ENCODE measurements at regions not wholly inside any gene's neighbourhood (a gene's known extent, or its start where the extent isn't known, plus 50 kb on each side); places are given as distances from the start of the nearest gene placed in this dataset.

DNA sequence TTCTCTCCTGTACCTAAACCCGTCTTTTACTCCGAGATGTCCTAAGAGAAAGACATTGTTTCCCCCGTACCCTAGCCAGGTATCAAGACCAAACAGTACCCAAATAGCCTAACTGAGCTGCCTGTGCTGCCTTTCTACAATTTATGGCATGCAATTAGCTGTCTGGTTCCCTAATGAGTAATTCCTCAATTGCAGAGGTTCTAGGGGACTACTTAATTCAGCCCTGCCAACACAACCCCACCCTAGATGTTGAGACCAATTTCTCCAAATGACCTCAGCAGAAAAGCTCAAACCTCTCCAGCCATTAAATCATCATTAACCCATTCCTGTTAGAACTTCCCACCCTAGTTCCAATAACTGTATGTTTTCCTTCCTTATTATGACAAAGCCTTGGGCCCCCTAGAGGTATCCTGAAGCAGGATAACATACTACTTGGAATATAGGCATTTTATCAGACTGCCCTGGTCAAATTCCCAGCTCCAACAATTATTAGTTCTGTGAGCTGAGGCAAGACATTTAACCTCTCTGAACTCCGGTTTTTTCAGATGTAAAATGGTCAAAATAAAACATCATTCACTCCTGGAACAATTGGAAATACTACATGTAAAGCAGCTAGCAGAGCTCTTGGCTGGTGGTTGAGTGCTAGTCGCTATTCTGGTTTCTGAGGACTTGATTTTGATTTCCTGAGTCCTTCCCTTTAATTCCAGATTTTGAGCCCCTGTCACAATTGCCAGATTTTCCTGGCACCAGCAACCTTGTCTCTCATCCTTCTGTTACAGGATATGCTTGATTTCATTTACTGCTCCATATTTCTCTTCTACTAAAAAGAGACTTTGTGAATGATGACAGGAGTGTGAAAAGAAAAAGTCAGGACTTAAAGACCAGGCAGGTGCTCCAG, 244.6 kb upstream of the TENM3 start:
- TF ChIP-seq CTCF (IDR thresholded peaks at IDR 0.05), result no peak
- Histone ChIP-seq H2AFZ (ENCODE audit: insufficient read depth, low read depth, low read length, poor library complexity, severe bottlenecking) (no peak overlapping the region), H3K27me3 (ENCODE audit: control insufficient read depth in 2 of 2, insufficient read depth in 2 of 2, low read length in 2 of 2) (no peaks in the 10 kb centered on the region), H3K4me1 (ENCODE audit: control insufficient read depth in 1 of 2, insufficient read depth in 2 of 2, low read length in 2 of 2) (no peaks in the 10 kb centered on the region), H3K27ac (ENCODE audit: low read depth in 1 of 2, low read length in 2 of 2) (no peak overlapping the region), H4K20me1 (ENCODE audit: insufficient read depth, low read length) (no peaks in the 10 kb centered on the region), H3K4me3 (replicated peaks in 1 of 3; ENCODE audit: low read depth in 2 of 3, low read length in 3 of 3) (no peak overlapping the region), H3K36me3 (replicated peaks in 1 of 2; ENCODE audit: control insufficient read depth in 1 of 2, insufficient read depth in 2 of 2, low read length in 2 of 2) (no peaks in the 10 kb centered on the region), H3K9ac (ENCODE audit: insufficient read depth, low read length, poor library complexity, severe bottlenecking) (no peak overlapping the region), H3K4me2 (replicated peaks; ENCODE audit: extremely low read depth, low read length, poor library complexity, severe bottlenecking) (no peak overlapping the region), H3K9me3 (replicated peaks in 1 of 2; ENCODE audit: control insufficient read depth in 1 of 2, insufficient read depth in 1 of 2, low read length in 2 of 2) (no peaks in the 10 kb centered on the region), H3K79me2 (ENCODE audit: insufficient read depth, low read length) (no peaks in the 10 kb centered on the region)
- Mint-ChIP-seq H3K9me3 (peaks cover 0 to 4% (median 0%) of the 10 kb centered on the region in 7 donors), H3K27me3 (ENCODE audit: low read depth in 3 of 3) (no peaks in the 10 kb centered on the region), H3K36me3 (no peaks in the 10 kb centered on the region), H3K4me3 (no peak overlapping the region), H3K4me1 (no peaks in the 10 kb centered on the region), H3K27ac (no peak overlapping the region)
- intact Hi-C loops (cut with micrococcal nuclease), result no loop called here
- 64% methylated on average over 4 of the region's 5 CpGs for WGBS (ENCODE audit: insufficient coverage)
- DNase-seq, result no peak

GRCh38 chr4:182000077-182000476, 243.1 kb upstream of the TENM3 start:
- Histone ChIP-seq H3K36me3 (replicated peaks in 1 of 2; ENCODE audit: control insufficient read depth in 1 of 2, insufficient read depth in 2 of 2, low read length in 2 of 2) (no peaks in the 10 kb centered on the region), H3K9ac (ENCODE audit: insufficient read depth, low read length, poor library complexity, severe bottlenecking) (no peak overlapping the region), H4K20me1 (ENCODE audit: insufficient read depth, low read length) (no peaks in the 10 kb centered on the region), H3K79me2 (ENCODE audit: insufficient read depth, low read length) (no peaks in the 10 kb centered on the region), H3K27ac (ENCODE audit: low read depth in 1 of 2, low read length in 2 of 2) (no peak overlapping the region), H3K9me3 (replicated peaks in 1 of 2; ENCODE audit: control insufficient read depth in 1 of 2, insufficient read depth in 1 of 2, low read length in 2 of 2) (no peaks in the 10 kb centered on the region), H3K4me2 (replicated peaks; ENCODE audit: extremely low read depth, low read length, poor library complexity, severe bottlenecking) (no peak overlapping the region), H3K27me3 (ENCODE audit: control insufficient read depth in 2 of 2, insufficient read depth in 2 of 2, low read length in 2 of 2) (no peaks in the 10 kb centered on the region), H3K4me1 (ENCODE audit: control insufficient read depth in 1 of 2, insufficient read depth in 2 of 2, low read length in 2 of 2) (no peaks in the 10 kb centered on the region), H2AFZ (ENCODE audit: insufficient read depth, low read depth, low read length, poor library complexity, severe bottlenecking) (no peak overlapping the region), H3K4me3 (replicated peaks in 1 of 3; ENCODE audit: low read depth in 2 of 3, low read length in 3 of 3) (no peak overlapping the region)
- H3K27me3 Mint-ChIP-seq (ENCODE audit: low read depth in 3 of 3), result peaks cover 0 to 1% (median 0%) of the 10 kb centered on the region in 3 donors
- no peaks in the 10 kb centered on the region for H3K36me3 Mint-ChIP-seq
- no peaks in the 10 kb centered on the region for H3K4me1 Mint-ChIP-seq
- no CpG with 5 or more reads among the region's 6 CpGs for WGBS (ENCODE audit: insufficient coverage)
- H3K27ac Mint-ChIP-seq, result no peak overlapping the region
- H3K4me3 Mint-ChIP-seq, result no peak overlapping the region
- intact Hi-C loops (cut with micrococcal nuclease), result no loop called here
- TF ChIP-seq CTCF (IDR thresholded peaks at IDR 0.05), result no peak
- DNase-seq, result no peak
- peaks cover 0 to 4% (median 0%) of the 10 kb centered on the region in 7 donors for H3K9me3 Mint-ChIP-seq

All from CD14-positive monocyte (primary cell).